GM23338 (cell line): ENCODE measurements at regions not wholly inside any gene's neighbourhood (a gene's known extent, or its start where the extent isn't known, plus 50 kb on each side); places are given as distances from the start of the nearest gene placed in this dataset.

ENCODE experiments used
- ATAC-seq: fragments of 200-7000 bp; cut with Tn5 transposase; 3 replicates; pipeline ENCODE4 v1.9.1; 2020
- DNase-seq: peaks from one replicate; pipeline ENCODE4 v3.0.0-alpha.2; 2015; ENCODE audit warnings: low spot score
- H2AFZ ChIP-seq: fragments of 200-600 bp; sonication (generic); 2 replicates; pipeline ENCODE4 v1.8.0; 2016; ENCODE audit warnings: antibody characterized with exemption, mild to moderate bottlenecking, moderate library complexity
- H3F3A ChIP-seq: fragments of 200-600 bp; sonication (generic); replicated peaks from 2 replicates; pipeline ENCODE4 v1.8.0; 2017; ENCODE audit warnings: antibody characterized with exemption, mixed run types, low read depth
- H3K27ac ChIP-seq: fragments of 200-600 bp; sonication (generic); 2 replicates; pipeline ENCODE4 v1.6.1; 2016; ENCODE audit warnings: low read depth
- H3K27me3 ChIP-seq: fragments of 200-600 bp; sonication (generic); 2 replicates; pipeline ENCODE4 v1.8.0; 2016; ENCODE audit warnings: mild to moderate bottlenecking, mixed run types, moderate library complexity; ENCODE audit not compliant: insufficient read depth
- H3K36me3 ChIP-seq: fragments of 200-600 bp; sonication (generic); 2 replicates; pipeline ENCODE4 v1.8.0; 2016; ENCODE audit warnings: mild to moderate bottlenecking; ENCODE audit not compliant: insufficient read depth
- H3K4me1 ChIP-seq: fragments of 200-600 bp; sonication (generic); 2 replicates; pipeline ENCODE4 v1.8.0; 2016; ENCODE audit warnings: mild to moderate bottlenecking, moderate library complexity; ENCODE audit not compliant: insufficient read depth
- H3K4me2 ChIP-seq: fragments of 200-600 bp; sonication (generic); 2 replicates; pipeline ENCODE4 v1.7.1; 2017; ENCODE audit warnings: mixed run types
- H3K4me3 ChIP-seq: fragments of 200-600 bp; sonication (generic); 2 replicates; pipeline ENCODE4 v1.6.1; 2016; ENCODE audit warnings: mixed run types
- H3K79me2 ChIP-seq: fragments of 200-600 bp; sonication (generic); replicated peaks from 2 replicates; pipeline ENCODE4 v1.8.0; 2017; ENCODE audit warnings: mild to moderate bottlenecking; ENCODE audit not compliant: insufficient read depth
- H3K9me2 ChIP-seq: fragments of 200-600 bp; sonication (generic); 2 replicates; pipeline ENCODE4 v1.8.0; 2017; ENCODE audit not compliant: insufficient read depth
- H4K20me1 ChIP-seq: fragments of 200-600 bp; sonication (generic); replicated peaks from 2 replicates; pipeline ENCODE4 v1.8.0; 2017; ENCODE audit warnings: mild to moderate bottlenecking; ENCODE audit not compliant: insufficient read depth
- H3K27ac Mint-ChIP-seq: 2 replicates; pipeline ENCODE4 v1.8.0; 2020; ENCODE audit warnings: inconsistent platforms, mild to moderate bottlenecking, moderate library complexity, mixed read lengths
- H3K27me3 Mint-ChIP-seq: 3 replicates; pipeline ENCODE4 v1.8.0; 2022; ENCODE audit warnings: low read depth, mild to moderate bottlenecking, moderate library complexity, mixed read lengths, inconsistent platforms; ENCODE audit not compliant: insufficient read depth, poor library complexity
- H3K36me3 Mint-ChIP-seq: 3 replicates; pipeline ENCODE4 v1.8.0; 2021; ENCODE audit warnings: low read depth, mild to moderate bottlenecking, inconsistent platforms, moderate library complexity, mixed read lengths
- H3K4me1 Mint-ChIP-seq: 3 replicates; pipeline ENCODE4 v1.8.0; 2020; ENCODE audit warnings: mild to moderate bottlenecking, inconsistent platforms, mixed read lengths
- H3K4me3 Mint-ChIP-seq: 3 replicates; pipeline ENCODE4 v1.8.0; 2021; ENCODE audit warnings: moderate library complexity, mild to moderate bottlenecking, inconsistent platforms, mixed read lengths
- H3K9me3 Mint-ChIP-seq: 3 replicates; pipeline ENCODE4 v1.8.0; 2020; ENCODE audit warnings: moderate library complexity, mild to moderate bottlenecking, inconsistent platforms, mixed read lengths
- CREB1 ChIP-seq: fragments of 250-450 bp; sonication (Bioruptor Pico); IDR thresholded peaks from 2 replicates; pipeline ENCODE4 v1.5.0; 2020; ENCODE audit warnings: low read depth, mild to moderate bottlenecking, moderate library complexity
- ETS1 ChIP-seq: IDR thresholded peaks from 2 replicates; pipeline ENCODE4 v1.6.1; 2016; ENCODE audit warnings: antibody characterized with exemption
- EZH2 ChIP-seq: fragments of 200-600 bp; sonication (generic); IDR thresholded peaks from one replicate; pipeline ENCODE4 v1.8.0; 2017; ENCODE audit warnings: antibody characterized with exemption, mild to moderate bottlenecking, low read depth; ENCODE audit not compliant: unreplicated experiment
- EZH2phosphoT487 ChIP-seq: fragments of 200-600 bp; sonication (generic); IDR thresholded peaks from one replicate; pipeline ENCODE4 v1.8.1; 2018; ENCODE audit warnings: antibody characterized with exemption; ENCODE audit not compliant: unreplicated experiment
- JUNB ChIP-seq: IDR thresholded peaks from one replicate; pipeline ENCODE4 v1.6.1; 2016; ENCODE audit warnings: antibody characterized with exemption; ENCODE audit not compliant: unreplicated experiment
- NANOG ChIP-seq: IDR thresholded peaks from 2 replicates; pipeline ENCODE4 v1.6.1; 2016; ENCODE audit warnings: antibody characterized with exemption, borderline replicate concordance
- REST ChIP-seq: IDR thresholded peaks from one replicate; pipeline ENCODE4 v1.6.1; 2018; ENCODE audit warnings: antibody characterized with exemption; ENCODE audit not compliant: unreplicated experiment
- ZNF114 ChIP-seq: fragments of 250-450 bp; sonication (Bioruptor Pico); IDR thresholded peaks from 2 replicates; pipeline ENCODE4 v1.5.0; 2020; ENCODE audit warnings: mild to moderate bottlenecking, moderate library complexity
- ZNF462 ChIP-seq: fragments of 250-450 bp; sonication (Bioruptor Pico); IDR thresholded peaks from 2 replicates; pipeline ENCODE4 v1.5.0; 2020; ENCODE audit warnings: mild to moderate bottlenecking, moderate library complexity
- TF ChIP-seq, protein P1 (sequence below), 2 experiments: fragments of 200-600 bp in 1 of 2; sonication (generic) in 1 of 2; conservative IDR thresholded peaks; 2 replicates each; pipeline versions ENCODE4 v1.5.1 to v1.6.1; 2016 to 2017; ENCODE audit warnings: antibody characterized with exemption in 2 of 2, low read depth in 2 of 2, mild to moderate bottlenecking in 2 of 2, moderate library complexity in 1 of 2

DNA sequence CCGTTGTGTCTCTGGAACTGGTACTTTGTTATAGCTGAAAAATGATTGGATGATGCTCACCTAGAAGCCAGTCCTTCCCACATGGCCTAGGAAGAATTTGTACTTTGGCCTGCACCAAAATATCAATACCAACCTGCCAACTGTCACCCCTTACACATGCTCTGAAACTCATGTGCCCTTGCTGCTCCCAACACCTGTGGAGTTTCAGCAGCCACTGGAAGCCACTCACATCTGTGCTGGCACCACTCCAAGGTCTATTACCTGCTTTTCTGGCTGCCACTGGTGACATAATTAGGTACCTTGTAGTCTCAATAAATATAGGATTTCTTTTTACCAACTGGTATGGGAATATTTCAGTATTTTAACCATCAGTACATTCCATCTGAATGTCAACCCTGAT is 363.6 kb downstream of the SH3GL2 start (continued):
- TF ChIP-seq NANOG (no peak), CREB1 (CRISPR knock-in tag) (no peak), ZNF114 (CRISPR knock-in tag) (no peak), REST (no peak), EZH2 (no peak), JUNB (no peak)
- TF ChIP-seq, protein P1, sequence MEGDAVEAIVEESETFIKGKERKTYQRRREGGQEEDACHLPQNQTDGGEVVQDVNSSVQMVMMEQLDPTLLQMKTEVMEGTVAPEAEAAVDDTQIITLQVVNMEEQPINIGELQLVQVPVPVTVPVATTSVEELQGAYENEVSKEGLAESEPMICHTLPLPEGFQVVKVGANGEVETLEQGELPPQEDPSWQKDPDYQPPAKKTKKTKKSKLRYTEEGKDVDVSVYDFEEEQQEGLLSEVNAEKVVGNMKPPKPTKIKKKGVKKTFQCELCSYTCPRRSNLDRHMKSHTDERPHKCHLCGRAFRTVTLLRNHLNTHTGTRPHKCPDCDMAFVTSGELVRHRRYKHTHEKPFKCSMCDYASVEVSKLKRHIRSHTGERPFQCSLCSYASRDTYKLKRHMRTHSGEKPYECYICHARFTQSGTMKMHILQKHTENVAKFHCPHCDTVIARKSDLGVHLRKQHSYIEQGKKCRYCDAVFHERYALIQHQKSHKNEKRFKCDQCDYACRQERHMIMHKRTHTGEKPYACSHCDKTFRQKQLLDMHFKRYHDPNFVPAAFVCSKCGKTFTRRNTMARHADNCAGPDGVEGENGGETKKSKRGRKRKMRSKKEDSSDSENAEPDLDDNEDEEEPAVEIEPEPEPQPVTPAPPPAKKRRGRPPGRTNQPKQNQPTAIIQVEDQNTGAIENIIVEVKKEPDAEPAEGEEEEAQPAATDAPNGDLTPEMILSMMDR (conservative IDR thresholded peaks at IDR 0.05; ENCODE audit: low read depth in 2 of 2), result no peak

DNA sequence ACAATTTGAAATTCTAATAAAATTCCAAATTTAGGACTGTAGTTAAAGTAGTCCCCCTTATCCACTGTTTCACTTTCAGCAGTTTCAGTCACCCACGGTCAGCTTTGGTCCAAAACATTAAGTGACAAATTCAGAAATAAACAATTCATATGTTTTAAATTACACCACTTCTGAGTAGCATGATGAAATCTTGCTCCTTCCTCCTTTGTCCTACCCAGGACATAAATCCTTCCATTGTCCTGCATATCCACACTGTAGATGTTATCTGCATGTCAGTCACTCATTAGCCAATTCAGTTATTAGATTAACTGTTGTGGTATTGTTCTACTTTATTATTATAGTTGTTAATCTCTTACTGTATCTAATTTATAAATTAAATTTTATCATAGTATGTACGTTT is 376.5 kb downstream of the SH3GL2 start:
- no peaks in the 10 kb centered on the region for H4K20me1 ChIP-seq
- Mint-ChIP-seq H3K27me3 (no peaks in the 10 kb centered on the region), H3K36me3 (no peaks in the 10 kb centered on the region), H3K9me3 (no peaks in the 10 kb centered on the region), H3K4me3 (no peak overlapping the region), H3K27ac (no peak overlapping the region), H3K4me1 (no peaks in the 10 kb centered on the region)
- H3K4me2 ChIP-seq, result no peak overlapping the region
- DNase-seq, result no peak
- no peak overlapping the region for H3K4me3 ChIP-seq
- H3K36me3 ChIP-seq, result no peaks in the 10 kb centered on the region
- no peaks in the 10 kb centered on the region for H3K27me3 ChIP-seq
- H3F3A ChIP-seq, result no peaks in the 10 kb centered on the region
- no peak overlapping the region for H3K27ac ChIP-seq
- H3K9me2 ChIP-seq, result peaks cover 5% of the 10 kb centered on the region
- no peaks in the 10 kb centered on the region for H3K4me1 ChIP-seq
- H2AFZ ChIP-seq, result 0 out of 2 replicates have a peak overlapping the region, but pooled peaks have one; percentile 14
- no peak for ATAC-seq
- no peaks in the 10 kb centered on the region for H3K79me2 ChIP-seq
- TF ChIP-seq ETS1, result no peak
- TF ChIP-seq ZNF462 (CRISPR knock-in tag), result no peak
- no peak for TF ChIP-seq NANOG
- no peak for TF ChIP-seq EZH2phosphoT487
- TF ChIP-seq, protein P1 (conservative IDR thresholded peaks at IDR 0.05; ENCODE audit: low read depth in 2 of 2), result no peak
